Right lobe of liver (tissue), 4 donors: ENCODE measurements at regions not wholly inside any gene's neighbourhood (a gene's known extent, or its start where the extent isn't known, plus 50 kb on each side); places are given as distances from the start of the nearest gene placed in this dataset.

ENCODE experiments used
- POLR2A ChIP-seq: fragments of 450-650 bp; IDR thresholded peaks from one replicate; pipeline ENCODE4 v1.6.1; 2017; ENCODE audit warnings: antibody characterized with exemption, mild to moderate bottlenecking
- TF ChIP-seq, protein P1 (sequence below), 4 donors: fragments of 200-600 bp in 3 of 4; fragments of 450-650 bp in 1 of 4; IDR thresholded peaks; one replicate each; pipeline versions ENCODE4 v1.5.1 to v1.8.0; 2016 to 2022; ENCODE audit warnings: antibody characterized with exemption in 4 of 4, mild to moderate bottlenecking in 2 of 4
- donor health status: DM: no; HTN: no; CAD: no.
- donor health status: DM: no; HTN: no; CAD: no.
- donor health status: DM: no; HTN: yes; CAD: no.

DNA sequence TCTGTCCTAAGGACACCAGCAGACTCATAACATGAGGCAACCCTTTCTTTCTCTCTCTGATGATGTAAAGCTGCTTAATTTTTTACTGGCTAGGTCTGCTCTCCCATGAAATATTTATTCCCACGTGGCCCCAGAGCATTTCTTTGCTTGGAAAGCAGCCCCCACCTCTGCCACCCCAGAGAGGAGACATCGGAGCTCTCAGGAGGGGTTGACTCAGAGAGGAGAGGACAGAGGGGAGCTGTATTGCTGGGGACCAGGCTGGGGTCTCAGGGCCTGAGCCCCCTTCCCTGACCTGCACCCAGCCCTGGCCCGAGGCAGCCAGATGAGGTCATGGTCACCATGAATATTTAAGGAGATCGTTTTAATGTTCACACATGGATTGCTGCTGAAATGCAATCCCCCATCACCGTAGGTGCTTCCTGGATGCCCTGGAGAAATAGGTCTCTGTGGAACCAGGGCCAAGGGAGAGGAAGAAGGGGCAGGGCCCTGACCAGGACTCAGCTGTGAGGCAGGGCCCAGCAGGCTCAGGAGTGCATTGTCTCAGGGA is 117.5 kb downstream of the DLL1 start:
- TF ChIP-seq, protein P1, sequence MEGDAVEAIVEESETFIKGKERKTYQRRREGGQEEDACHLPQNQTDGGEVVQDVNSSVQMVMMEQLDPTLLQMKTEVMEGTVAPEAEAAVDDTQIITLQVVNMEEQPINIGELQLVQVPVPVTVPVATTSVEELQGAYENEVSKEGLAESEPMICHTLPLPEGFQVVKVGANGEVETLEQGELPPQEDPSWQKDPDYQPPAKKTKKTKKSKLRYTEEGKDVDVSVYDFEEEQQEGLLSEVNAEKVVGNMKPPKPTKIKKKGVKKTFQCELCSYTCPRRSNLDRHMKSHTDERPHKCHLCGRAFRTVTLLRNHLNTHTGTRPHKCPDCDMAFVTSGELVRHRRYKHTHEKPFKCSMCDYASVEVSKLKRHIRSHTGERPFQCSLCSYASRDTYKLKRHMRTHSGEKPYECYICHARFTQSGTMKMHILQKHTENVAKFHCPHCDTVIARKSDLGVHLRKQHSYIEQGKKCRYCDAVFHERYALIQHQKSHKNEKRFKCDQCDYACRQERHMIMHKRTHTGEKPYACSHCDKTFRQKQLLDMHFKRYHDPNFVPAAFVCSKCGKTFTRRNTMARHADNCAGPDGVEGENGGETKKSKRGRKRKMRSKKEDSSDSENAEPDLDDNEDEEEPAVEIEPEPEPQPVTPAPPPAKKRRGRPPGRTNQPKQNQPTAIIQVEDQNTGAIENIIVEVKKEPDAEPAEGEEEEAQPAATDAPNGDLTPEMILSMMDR (IDR thresholded peaks at IDR 0.05), result no peak
- TF ChIP-seq POLR2A, result no peak
